NAMALWA (cell line): ENCODE measurements at regions not wholly inside any gene's neighbourhood (a gene's known extent, or its start where the extent isn't known, plus 50 kb on each side); places are given as distances from the start of the nearest gene placed in this dataset.

Source experiments
- DNase-seq: peaks from one replicate; pipeline ENCODE4 v3.0.0-alpha.2; 2015; ENCODE audit warnings: low spot score

GRCh38 chr4:140316799-140317198 is 56.6 kb upstream of the SCOC start:
- no peak for DNase-seq

GRCh38 chr4:140315970-140316369 is 57.5 kb upstream of the SCOC start:
- no peak for DNase-seq

GRCh38 chr4:140315438-140315837 is 58.0 kb upstream of the SCOC start:
- no peak for DNase-seq

GRCh38 chr4:140315019-140315418 is 58.4 kb upstream of the SCOC start:
- no peak for DNase-seq

GRCh38 chr4:140312100-140312499 is 61.3 kb upstream of the SCOC start:
- DNase-seq: no peak

GRCh38 chr4:140311257-140311835 is 62.1 kb upstream of the SCOC start:
- no peak for DNase-seq

- no peak for DNase-seq
These were observed 64.1 kb upstream of the SCOC start for GRCh38 chr4:140309124-140309870.

GRCh38 chr4:140308366-140309123 is 64.9 kb upstream of the SCOC start:
- no peak for DNase-seq

GRCh38 chr4:140305053-140305452 is 68.4 kb upstream of the SCOC start:
- DNase-seq: no peak

GRCh38 chr4:140304346-140304745 is 69.1 kb upstream of the SCOC start:
- DNase-seq: no peak

- DNase-seq: no peak
These were observed 71.1 kb upstream of the SCOC start for GRCh38 chr4:140302151-140302859.

GRCh38 chr4:140300271-140300970 is 73.0 kb upstream of the SCOC start:
- DNase-seq: no peak

- DNase-seq: no peak
These were observed 75.4 kb upstream of the SCOC start for GRCh38 chr4:140298001-140298400.

GRCh38 chr4:140297221-140297570 is 76.2 kb upstream of the SCOC start:
- DNase-seq: no peak

- DNase-seq: no peak
These were observed 76.9 kb upstream of the SCOC start for GRCh38 chr4:140296335-140297220.

- DNase-seq: no peak
These were observed 79.5 kb upstream of the SCOC start for GRCh38 chr4:140293979-140294378.

- DNase-seq: no peak
These were observed 82.2 kb upstream of the SCOC start for GRCh38 chr4:140291259-140291658.

GRCh38 chr4:140289486-140289885 is 84.0 kb upstream of the SCOC start:
- DNase-seq: no peak

- no peak for DNase-seq
These were observed 87.0 kb upstream of the SCOC start for GRCh38 chr4:140286456-140286855.

GRCh38 chr4:140284456-140284855 is 89.0 kb upstream of the SCOC start:
- DNase-seq: no peak
